Rectal smooth muscle tissue (tissue), 1 donor: ENCODE measurements at regions not wholly inside any gene's neighbourhood (a gene's known extent, or its start where the extent isn't known, plus 50 kb on each side); places are given as distances from the start of the nearest gene placed in this dataset.

Source experiments
- H3K27ac ChIP-seq: one replicate; pipeline ENCODE4 v1.7.0; 2013; ENCODE audit warnings: low read depth, low read length, inconsistent platforms
- H3K27me3 ChIP-seq: one replicate; pipeline ENCODE4 v1.7.0; 2013; ENCODE audit warnings: low read length; ENCODE audit not compliant: control insufficient read depth, insufficient read depth
- H3K36me3 ChIP-seq: one replicate; pipeline ENCODE4 v1.7.0; 2013; ENCODE audit warnings: low read length; ENCODE audit not compliant: control insufficient read depth, insufficient read depth
- H3K4me1 ChIP-seq: one replicate; pipeline ENCODE4 v1.7.0; 2013; ENCODE audit warnings: low read length; ENCODE audit not compliant: control insufficient read depth, insufficient read depth
- H3K4me3 ChIP-seq: one replicate; pipeline ENCODE4 v1.7.0; 2013; ENCODE audit warnings: low read length
- H3K9ac ChIP-seq: one replicate; pipeline ENCODE4 v1.7.0; 2013; ENCODE audit warnings: low read length

DNA sequence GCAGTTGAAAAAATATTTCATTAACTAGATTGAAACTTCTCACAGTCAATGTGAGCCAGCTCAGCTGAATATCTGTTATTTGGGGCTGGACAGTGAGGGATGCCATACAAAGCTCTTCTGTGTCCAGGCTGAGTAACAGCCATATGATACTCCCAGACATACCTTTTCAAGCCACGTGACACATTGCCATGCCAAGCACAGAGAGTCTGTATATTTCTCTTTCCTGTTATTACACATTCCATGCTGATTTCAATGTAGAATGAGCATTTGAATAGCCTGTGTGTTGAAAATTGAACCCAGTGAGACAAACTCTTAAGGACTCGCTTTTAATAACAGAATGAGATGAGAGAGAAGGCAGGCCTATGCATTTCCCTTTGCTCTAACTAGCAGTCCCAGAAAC lies 334.7 kb upstream of the RASGRP1 start:
- no peak overlapping the region for H3K27ac ChIP-seq
- no peak overlapping the region for H3K9ac ChIP-seq
- no peaks in the 10 kb centered on the region for H3K27me3 ChIP-seq

GRCh38 chr15:38904298-38904697 lies 339.7 kb upstream of the RASGRP1 start:
- Histone ChIP-seq H3K27ac (no peak overlapping the region), H3K4me3 (no peak overlapping the region), H3K4me1 (no peaks in the 10 kb centered on the region), H3K36me3 (no peaks in the 10 kb centered on the region), H3K9ac (no peak overlapping the region), H3K27me3 (no peaks in the 10 kb centered on the region)

More for the DNA sequence above, 334.7 kb upstream of the RASGRP1 start:
- Histone ChIP-seq H3K4me1 (peaks cover 1% of the 10 kb centered on the region), H3K4me3 (no peak overlapping the region), H3K36me3 (no peaks in the 10 kb centered on the region)

DNA sequence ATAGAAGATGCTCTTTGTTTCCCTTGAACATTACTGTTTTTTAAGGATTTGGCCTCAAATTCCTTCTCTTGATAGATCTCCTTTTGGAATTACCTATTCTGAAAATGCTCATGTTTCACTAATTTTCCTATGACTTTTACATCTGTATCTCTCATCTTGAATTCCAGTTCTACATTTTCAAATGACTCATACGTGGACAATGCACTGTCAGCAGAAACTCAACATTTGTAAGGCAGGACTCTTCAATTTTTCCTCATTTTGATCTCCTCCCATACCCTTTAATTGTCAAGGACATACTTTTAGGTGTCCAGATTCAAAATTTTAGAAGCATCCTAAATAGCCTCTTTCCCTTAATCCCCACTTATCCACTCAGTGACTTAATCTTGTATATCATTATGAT lies 341.0 kb upstream of the RASGRP1 start:
- H3K4me3 ChIP-seq = no peak overlapping the region
- H3K9ac ChIP-seq = no peak overlapping the region
- no peak overlapping the region for H3K27ac ChIP-seq
- H3K36me3 ChIP-seq = no peaks in the 10 kb centered on the region
- H3K27me3 ChIP-seq = no peaks in the 10 kb centered on the region
- no peaks in the 10 kb centered on the region for H3K4me1 ChIP-seq

DNA sequence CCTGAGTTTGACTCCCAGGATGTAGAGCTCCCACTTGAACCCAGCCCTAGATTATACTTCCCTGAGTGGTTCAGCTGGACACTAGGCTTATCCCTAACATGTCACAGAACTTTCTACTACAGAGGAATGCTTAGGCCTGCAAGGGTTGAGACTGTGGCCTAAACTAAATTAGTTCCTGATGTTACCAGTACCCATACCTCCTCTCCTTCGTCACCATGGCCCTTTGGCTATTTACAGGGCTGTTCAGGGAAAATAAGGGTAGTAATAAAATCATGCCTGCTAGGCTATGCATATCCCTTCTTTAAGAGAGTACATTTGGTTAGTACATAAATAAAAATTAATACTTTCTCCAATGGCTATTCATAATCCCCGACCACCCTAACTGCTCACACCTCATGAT lies 356.4 kb upstream of the RASGRP1 start:
- H3K27ac ChIP-seq = no peak overlapping the region
- H3K4me1 ChIP-seq = no peaks in the 10 kb centered on the region
- no peaks in the 10 kb centered on the region for H3K36me3 ChIP-seq
- H3K27me3 ChIP-seq = no peaks in the 10 kb centered on the region
- no peak overlapping the region for H3K4me3 ChIP-seq
- H3K9ac ChIP-seq = no peak overlapping the region

- Histone ChIP-seq H3K4me3 (no peak overlapping the region), H3K36me3 (no peaks in the 10 kb centered on the region), H3K27me3 (no peaks in the 10 kb centered on the region), H3K9ac (no peak overlapping the region), H3K27ac (no peak overlapping the region), H3K4me1 (no peaks in the 10 kb centered on the region)
These were observed 356.9 kb upstream of the RASGRP1 start for GRCh38 chr15:38921471-38921870.

DNA sequence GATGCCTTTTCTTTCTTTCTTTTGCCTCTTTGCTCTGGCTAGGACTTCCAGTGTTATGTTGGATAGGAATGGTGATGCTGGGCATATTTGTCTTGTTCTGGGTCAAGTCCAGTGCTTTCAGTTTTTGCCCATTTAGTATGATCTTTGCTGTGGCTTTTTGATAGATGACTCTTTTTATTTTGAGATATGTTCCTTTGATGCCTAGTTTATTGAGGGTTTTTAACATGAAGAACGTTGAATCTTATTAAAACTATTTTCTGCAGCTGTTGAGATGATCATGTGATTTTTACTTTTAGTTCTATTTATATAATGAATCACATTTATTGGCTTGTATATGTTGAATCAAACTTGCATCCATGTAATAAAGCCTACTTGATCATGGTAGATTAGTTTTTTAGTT lies 363.8 kb upstream of the RASGRP1 start:
- H3K27ac ChIP-seq = no peak overlapping the region
- H3K4me1 ChIP-seq = no peaks in the 10 kb centered on the region
- H3K27me3 ChIP-seq = no peaks in the 10 kb centered on the region
- H3K4me3 ChIP-seq = no peak overlapping the region
- no peak overlapping the region for H3K9ac ChIP-seq
- H3K36me3 ChIP-seq = no peaks in the 10 kb centered on the region

DNA sequence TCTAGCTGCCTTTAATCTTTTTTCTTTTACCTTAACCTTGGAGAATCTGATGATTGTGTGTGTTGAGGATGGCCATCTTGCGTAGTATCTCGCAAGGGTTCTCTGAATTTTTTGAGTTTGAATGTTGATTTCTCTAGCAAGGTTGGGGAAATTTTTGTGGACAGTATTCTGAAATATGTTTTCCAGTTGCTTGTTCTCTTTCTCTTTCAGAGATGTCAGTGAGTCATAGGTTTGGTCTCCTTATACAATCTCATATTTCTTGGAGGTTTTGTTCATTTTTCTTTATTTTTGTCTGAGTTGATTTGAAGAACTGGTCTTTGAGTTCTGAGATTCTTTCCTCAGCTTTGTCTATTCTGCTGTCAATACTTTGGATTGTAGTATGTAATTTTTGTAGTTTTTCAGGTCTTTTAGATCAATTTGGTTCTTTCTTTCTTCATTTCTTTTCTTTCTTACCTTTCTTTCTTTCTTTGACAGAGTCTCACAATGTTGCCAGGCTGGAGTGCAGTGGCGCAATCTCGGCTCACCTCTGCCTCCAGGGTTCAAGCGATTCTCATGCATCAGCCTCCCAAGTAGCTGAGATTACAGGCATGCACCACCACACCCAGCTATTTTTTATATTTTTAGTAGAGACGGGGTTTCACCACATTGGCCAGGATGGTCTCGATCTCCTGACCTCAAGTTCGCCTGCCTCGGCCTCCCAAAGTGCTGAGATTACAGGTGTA lies 366.4 kb upstream of the RASGRP1 start:
- Histone ChIP-seq H3K9ac (no peak overlapping the region), H3K4me3 (no peak overlapping the region), H3K27me3 (no peaks in the 10 kb centered on the region), H3K27ac (no peak overlapping the region), H3K4me1 (no peaks in the 10 kb centered on the region), H3K36me3 (no peaks in the 10 kb centered on the region)

DNA sequence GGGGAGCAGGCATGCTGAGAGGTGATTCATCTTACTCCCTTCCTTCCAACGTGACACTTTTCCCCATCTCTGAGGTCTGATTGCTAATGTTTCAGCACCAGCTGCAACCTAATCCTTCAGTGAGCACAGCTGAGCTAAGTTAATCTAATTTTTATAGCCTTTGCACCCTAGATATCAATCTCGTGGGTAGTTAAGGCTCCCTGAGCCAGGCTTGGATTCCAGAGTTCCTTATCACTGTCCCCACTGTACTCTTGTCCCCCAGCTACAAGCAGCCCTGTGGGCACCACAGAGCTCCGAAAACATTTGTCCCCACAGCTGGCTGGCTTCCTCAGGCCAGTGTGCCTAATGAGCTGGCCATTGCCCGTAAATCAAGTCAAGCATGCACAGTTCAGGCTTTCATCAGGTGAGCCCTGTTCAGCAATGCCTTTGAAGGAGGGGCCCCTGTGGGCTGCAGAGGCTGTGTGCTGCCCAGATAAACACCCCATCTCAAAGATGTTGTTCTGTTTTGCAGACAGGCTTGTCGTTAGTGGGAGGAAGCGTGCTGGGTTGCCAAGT lies 376.9 kb upstream of the RASGRP1 start:
- no peak overlapping the region for H3K4me3 ChIP-seq
- no peak overlapping the region for H3K27ac ChIP-seq
- H3K27me3 ChIP-seq = no peaks in the 10 kb centered on the region
- H3K4me1 ChIP-seq = no peaks in the 10 kb centered on the region
- H3K9ac ChIP-seq = no peak overlapping the region
- H3K36me3 ChIP-seq = no peaks in the 10 kb centered on the region

- H3K27ac ChIP-seq = no peak overlapping the region
- H3K4me3 ChIP-seq = no peak overlapping the region
- no peaks in the 10 kb centered on the region for H3K4me1 ChIP-seq
- H3K9ac ChIP-seq = no peak overlapping the region
- H3K27me3 ChIP-seq = no peaks in the 10 kb centered on the region
- H3K36me3 ChIP-seq = no peaks in the 10 kb centered on the region
These were observed 379.9 kb upstream of the RASGRP1 start for GRCh38 chr15:38944536-38944935.

- Histone ChIP-seq H3K4me3 (no peak overlapping the region), H3K36me3 (no peaks in the 10 kb centered on the region), H3K27ac (no peak overlapping the region), H3K4me1 (no peaks in the 10 kb centered on the region), H3K27me3 (no peaks in the 10 kb centered on the region), H3K9ac (no peak overlapping the region)
These were observed 381.1 kb upstream of the RASGRP1 start for GRCh38 chr15:38945551-38946298.

DNA sequence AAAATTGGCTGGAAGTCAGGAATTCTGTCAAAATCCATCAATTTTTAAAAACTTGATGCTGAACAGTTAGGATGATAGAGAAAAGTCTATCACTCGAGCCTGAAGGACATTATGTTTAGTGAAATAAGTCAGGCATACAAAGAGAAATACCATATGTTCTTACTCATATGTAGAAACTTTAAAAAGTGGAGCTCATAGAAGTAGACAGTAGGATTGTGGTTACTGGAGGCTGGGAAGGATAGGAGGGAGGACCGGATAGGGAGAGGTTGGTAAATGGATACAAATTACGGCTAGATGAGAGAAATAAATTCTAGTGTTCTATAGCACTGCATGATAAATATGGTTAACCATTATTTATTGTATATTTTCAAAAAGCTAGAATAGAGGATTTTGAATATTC lies 389.5 kb upstream of the RASGRP1 start:
- H3K27me3 ChIP-seq = no peaks in the 10 kb centered on the region
- no peak overlapping the region for H3K9ac ChIP-seq
- no peak overlapping the region for H3K4me3 ChIP-seq
- no peaks in the 10 kb centered on the region for H3K36me3 ChIP-seq
- no peaks in the 10 kb centered on the region for H3K4me1 ChIP-seq
- no peak overlapping the region for H3K27ac ChIP-seq

DNA sequence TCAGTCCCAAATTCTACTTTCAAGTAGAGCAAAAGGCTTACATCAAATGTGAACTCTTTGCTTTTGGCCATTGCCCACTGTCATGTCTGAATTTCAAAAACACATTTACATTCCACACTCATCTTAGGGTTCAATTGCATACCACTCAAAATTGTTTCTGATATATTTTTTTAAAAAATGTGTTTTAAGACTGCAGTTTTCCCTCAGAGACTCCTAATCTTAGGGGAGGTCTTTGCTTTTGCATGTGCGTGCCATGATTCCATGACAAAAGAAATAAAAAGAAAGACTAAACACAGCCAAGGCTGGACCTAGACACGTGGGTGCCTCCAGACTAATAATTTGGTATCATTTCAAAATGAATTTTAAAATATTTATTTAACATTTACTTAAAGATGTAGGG lies 396.8 kb upstream of the RASGRP1 start:
- Histone ChIP-seq H3K27ac (no peak overlapping the region), H3K4me1 (no peaks in the 10 kb centered on the region), H3K9ac (no peak overlapping the region), H3K4me3 (no peak overlapping the region), H3K36me3 (no peaks in the 10 kb centered on the region), H3K27me3 (no peaks in the 10 kb centered on the region)

GRCh38 chr15:38961931-38962330 lies 397.3 kb upstream of the RASGRP1 start:
- no peaks in the 10 kb centered on the region for H3K36me3 ChIP-seq
- H3K4me1 ChIP-seq = no peaks in the 10 kb centered on the region
- no peak overlapping the region for H3K27ac ChIP-seq
- no peak overlapping the region for H3K9ac ChIP-seq
- no peak overlapping the region for H3K4me3 ChIP-seq
- H3K27me3 ChIP-seq = no peaks in the 10 kb centered on the region
